GM21825 (cell line): ENCODE measurements at regions not wholly inside any gene's neighbourhood (a gene's known extent, or its start where the extent isn't known, plus 50 kb on each side); places are given as distances from the start of the nearest gene placed in this dataset.

Source experiments
- ATAC-seq: cut with Tn5 transposase; IDR thresholded peaks from one replicate; pipeline ENCODE4 v1.9.1; 2021; ENCODE audit warnings: mild to moderate bottlenecking, moderate library complexity; ENCODE audit not compliant: unreplicated experiment

- ATAC-seq = no peak
Measured at GRCh38 chr2:516944-517343, 160.3 kb downstream of the TMEM18 start.

- ATAC-seq = no peak
Measured at GRCh38 chr2:516131-516530, 161.1 kb downstream of the TMEM18 start.

- ATAC-seq = no peak
Measured at GRCh38 chr2:515441-516127, 161.6 kb downstream of the TMEM18 start.

- no peak for ATAC-seq
Measured at GRCh38 chr2:513981-514706, 163.1 kb downstream of the TMEM18 start.

- no peak for ATAC-seq
Measured at GRCh38 chr2:510839-511238, 166.4 kb downstream of the TMEM18 start.

- ATAC-seq = no peak
Measured at GRCh38 chr2:509888-510287, 167.3 kb downstream of the TMEM18 start.

- no peak for ATAC-seq
Measured at GRCh38 chr2:508121-508520, 169.1 kb downstream of the TMEM18 start.

- ATAC-seq = no peak
Measured at GRCh38 chr2:506866-507265, 170.3 kb downstream of the TMEM18 start.

- ATAC-seq = no peak
Measured at GRCh38 chr2:506451-506850, 170.8 kb downstream of the TMEM18 start.

- no peak for ATAC-seq
Measured at GRCh38 chr2:505941-506340, 171.3 kb downstream of the TMEM18 start.

GRCh38 chr2:503288-503999 is 173.8 kb downstream of the TMEM18 start:
- no peak for ATAC-seq

GRCh38 chr2:502831-503230 is 174.4 kb downstream of the TMEM18 start:
- no peak for ATAC-seq

GRCh38 chr2:501667-502066 is 175.5 kb downstream of the TMEM18 start:
- ATAC-seq = no peak

- no peak for ATAC-seq
Measured at GRCh38 chr2:501130-501529, 176.1 kb downstream of the TMEM18 start.

- ATAC-seq = no peak
Measured at GRCh38 chr2:499726-500125, 177.5 kb downstream of the TMEM18 start.

- ATAC-seq = no peak
Measured at GRCh38 chr2:498493-499178, 178.6 kb downstream of the TMEM18 start.

GRCh38 chr2:497770-498492 is 179.3 kb downstream of the TMEM18 start:
- no peak for ATAC-seq

- ATAC-seq = no peak
Measured at GRCh38 chr2:496729-497128, 180.5 kb downstream of the TMEM18 start.

- no peak for ATAC-seq
Measured at GRCh38 chr2:495745-496275, 181.4 kb downstream of the TMEM18 start.

- ATAC-seq = no peak
Measured at GRCh38 chr2:494853-495252, 182.4 kb downstream of the TMEM18 start.
